ENCODE measurements at regions not wholly inside any gene's neighbourhood (a gene's known extent, or its start where the extent isn't known, plus 50 kb on each side); places are given as distances from the start of the nearest gene placed in this dataset.

- H3K27ac ChIP-seq = no peak overlapping the region
- peaks cover 25 to 38% of the 10 kb centered on the region in 2 donors for H3K9me3 ChIP-seq
- H3K27me3 ChIP-seq = peaks cover 0 to 3% of the 10 kb centered on the region in 2 donors
- no peaks in the 10 kb centered on the region for H3K4me1 ChIP-seq
- DNase-seq (ENCODE audit: low spot score in 2 of 2) = no peak
- no peak overlapping the region for H3K4me3 ChIP-seq
- intact Hi-C loops (cut with DNase I; ENCODE audit: low total_unique reads) = no loop called here
- no peaks in the 10 kb centered on the region for H3K36me3 ChIP-seq
- TF ChIP-seq POLR2A (IDR thresholded peaks at IDR 0.05) (no peak), CTCF (IDR thresholded peaks at IDR 0.05) (no peak), POLR2AphosphoS5 (IDR thresholded peaks at IDR 0.05) (no peak)
These were observed 227.6 kb upstream of the EXOC2 start for GRCh38 chr6:920512-920911.

- H3K27ac ChIP-seq = no peak overlapping the region
- H3K4me1 ChIP-seq = no peaks in the 10 kb centered on the region
- TF ChIP-seq POLR2A (IDR thresholded peaks at IDR 0.05) = no peak
- no peak for TF ChIP-seq POLR2AphosphoS5 (IDR thresholded peaks at IDR 0.05)
- TF ChIP-seq CTCF (IDR thresholded peaks at IDR 0.05) = no peak
- H3K4me3 ChIP-seq = no peak overlapping the region
- H3K27me3 ChIP-seq = no peaks in the 10 kb centered on the region
- no peaks in the 10 kb centered on the region for H3K36me3 ChIP-seq
- intact Hi-C loops (cut with DNase I; ENCODE audit: low total_unique reads) = no loop called here
- no peak for DNase-seq (ENCODE audit: low spot score in 2 of 2)
- peaks cover 25 to 38% of the 10 kb centered on the region in 2 donors for H3K9me3 ChIP-seq
These were observed 226.6 kb upstream of the EXOC2 start for GRCh38 chr6:919500-919899.

- peaks cover 25 to 38% of the 10 kb centered on the region in 2 donors for H3K9me3 ChIP-seq
- H3K27me3 ChIP-seq = peaks cover 0 to 7% of the 10 kb centered on the region in 2 donors
- DNase-seq (ENCODE audit: low spot score in 2 of 2) = no peak
- TF ChIP-seq POLR2AphosphoS5 (IDR thresholded peaks at IDR 0.05) (no peak), POLR2A (IDR thresholded peaks at IDR 0.05) (no peak), CTCF (IDR thresholded peaks at IDR 0.05) (no peak)
- no peak overlapping the region for H3K27ac ChIP-seq
- H3K36me3 ChIP-seq = no peaks in the 10 kb centered on the region
- intact Hi-C loops (cut with DNase I; ENCODE audit: low total_unique reads) = no loop called here
- H3K4me3 ChIP-seq = no peak overlapping the region
- H3K4me1 ChIP-seq = no peaks in the 10 kb centered on the region
These were observed 225.0 kb upstream of the EXOC2 start for GRCh38 chr6:917939-918338.

- Histone ChIP-seq H3K27ac (no peak overlapping the region), H3K9me3 (peaks cover 22 to 36% of the 10 kb centered on the region in 2 donors), H3K36me3 (no peaks in the 10 kb centered on the region), H3K27me3 (peaks cover 0 to 7% of the 10 kb centered on the region in 2 donors), H3K4me1 (no peaks in the 10 kb centered on the region), H3K4me3 (no peak overlapping the region)
- TF ChIP-seq POLR2A (IDR thresholded peaks at IDR 0.05) (no peak), POLR2AphosphoS5 (IDR thresholded peaks at IDR 0.05) (no peak), CTCF (IDR thresholded peaks at IDR 0.05) (no peak)
- intact Hi-C loops (cut with DNase I; ENCODE audit: low total_unique reads) = no loop called here
- no peak for DNase-seq (ENCODE audit: low spot score in 2 of 2)
These were observed 224.4 kb upstream of the EXOC2 start for GRCh38 chr6:917296-917695.

- H3K27ac ChIP-seq = no peak overlapping the region
- H3K4me3 ChIP-seq = no peak overlapping the region
- H3K27me3 ChIP-seq = peaks cover 0 to 15% of the 10 kb centered on the region in 2 donors
- H3K4me1 ChIP-seq = no peaks in the 10 kb centered on the region
- peaks cover 11 to 24% of the 10 kb centered on the region in 2 donors for H3K9me3 ChIP-seq
- TF ChIP-seq CTCF (IDR thresholded peaks at IDR 0.05) (no peak), POLR2A (IDR thresholded peaks at IDR 0.05) (no peak), POLR2AphosphoS5 (IDR thresholded peaks at IDR 0.05) (no peak)
- intact Hi-C loops (cut with DNase I; ENCODE audit: low total_unique reads) = no loop called here
- no peak for DNase-seq (ENCODE audit: low spot score in 2 of 2)
- no peaks in the 10 kb centered on the region for H3K36me3 ChIP-seq
These were observed 223.2 kb upstream of the EXOC2 start for GRCh38 chr6:916131-916530.

Measured in breast epithelium (tissue), 4 donors.